OCI-LY7 (cell line): ENCODE measurements at regions not wholly inside any gene's neighbourhood (a gene's known extent, or its start where the extent isn't known, plus 50 kb on each side); places are given as distances from the start of the nearest gene placed in this dataset.

Experiments used
- EZH2phosphoT487 ChIP-seq: fragments of 200-600 bp; sonication (generic); IDR thresholded peaks from 2 replicates; pipeline ENCODE4 v1.6.1; 2018; ENCODE audit warnings: low read depth, borderline replicate concordance, mild to moderate bottlenecking, mixed run types, antibody characterized with exemption, low read length, moderate library complexity, mixed read lengths
- TF ChIP-seq, protein P1 (sequence below): fragments of 200-600 bp; sonication (generic); conservative IDR thresholded peaks from 2 replicates; pipeline ENCODE4 v1.5.1; 2014; ENCODE audit warnings: mild to moderate bottlenecking, antibody characterized with exemption, low read length, moderate library complexity, mixed read lengths

DNA sequence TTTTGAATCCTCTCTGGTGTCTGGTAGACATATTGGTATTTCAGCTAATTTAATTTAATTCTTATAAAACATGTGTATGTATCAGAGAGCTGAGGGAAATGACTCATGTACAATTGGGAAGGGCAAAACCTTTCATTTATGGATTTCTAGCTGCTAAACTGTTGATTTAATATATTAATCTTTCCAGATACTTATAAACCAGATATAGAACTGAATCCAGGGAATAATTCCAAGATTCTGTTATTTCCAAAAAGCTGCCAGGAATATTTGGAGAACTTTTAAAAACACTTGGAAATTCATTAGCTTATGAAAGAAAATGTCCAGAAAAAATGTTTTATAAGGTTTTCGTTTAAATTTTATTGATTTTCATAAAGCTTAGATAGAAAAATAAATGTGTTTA is 295.5 kb downstream of the YTHDC2 start:
- TF ChIP-seq, protein P1, sequence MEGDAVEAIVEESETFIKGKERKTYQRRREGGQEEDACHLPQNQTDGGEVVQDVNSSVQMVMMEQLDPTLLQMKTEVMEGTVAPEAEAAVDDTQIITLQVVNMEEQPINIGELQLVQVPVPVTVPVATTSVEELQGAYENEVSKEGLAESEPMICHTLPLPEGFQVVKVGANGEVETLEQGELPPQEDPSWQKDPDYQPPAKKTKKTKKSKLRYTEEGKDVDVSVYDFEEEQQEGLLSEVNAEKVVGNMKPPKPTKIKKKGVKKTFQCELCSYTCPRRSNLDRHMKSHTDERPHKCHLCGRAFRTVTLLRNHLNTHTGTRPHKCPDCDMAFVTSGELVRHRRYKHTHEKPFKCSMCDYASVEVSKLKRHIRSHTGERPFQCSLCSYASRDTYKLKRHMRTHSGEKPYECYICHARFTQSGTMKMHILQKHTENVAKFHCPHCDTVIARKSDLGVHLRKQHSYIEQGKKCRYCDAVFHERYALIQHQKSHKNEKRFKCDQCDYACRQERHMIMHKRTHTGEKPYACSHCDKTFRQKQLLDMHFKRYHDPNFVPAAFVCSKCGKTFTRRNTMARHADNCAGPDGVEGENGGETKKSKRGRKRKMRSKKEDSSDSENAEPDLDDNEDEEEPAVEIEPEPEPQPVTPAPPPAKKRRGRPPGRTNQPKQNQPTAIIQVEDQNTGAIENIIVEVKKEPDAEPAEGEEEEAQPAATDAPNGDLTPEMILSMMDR, result no peak
- no peak for TF ChIP-seq EZH2phosphoT487
